ENCODE measurements at regions not wholly inside any gene's neighbourhood (a gene's known extent, or its start where the extent isn't known, plus 50 kb on each side); places are given as distances from the start of the nearest gene placed in this dataset.

DNA sequence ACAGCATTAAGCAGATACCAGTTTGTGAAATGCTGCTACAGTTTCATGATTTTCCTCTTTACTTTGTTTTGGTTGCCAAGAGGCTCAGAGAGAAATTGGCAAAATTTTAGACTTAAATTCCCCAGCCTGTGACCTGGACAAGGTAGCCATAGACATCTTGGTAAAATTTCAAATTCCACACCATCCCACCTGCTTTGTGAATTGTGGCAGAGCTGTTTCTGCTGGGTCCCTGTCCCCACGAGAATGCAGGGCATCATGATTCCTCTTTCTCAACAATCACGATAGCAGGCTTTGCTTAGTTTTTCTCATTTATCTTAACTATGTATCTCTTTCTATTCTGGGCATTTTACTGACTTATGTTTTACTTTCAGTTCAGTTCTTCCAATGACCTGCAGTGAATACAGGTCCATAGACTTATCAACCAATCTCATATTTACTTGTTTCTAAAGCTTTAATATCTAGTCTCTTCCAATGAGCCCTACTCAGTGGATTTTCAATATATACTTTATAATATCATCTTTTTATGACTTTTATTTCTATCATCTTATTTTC is 351.6 kb downstream of the SOCS6 start:
- FAIRE-seq = no peak
- Histone ChIP-seq H3K9me1 (ENCODE audit: control insufficient read depth, extremely low read depth, insufficient read depth, low read length) (no peaks in the 10 kb centered on the region), H3K4me3 (ENCODE audit: control insufficient read depth in 2 of 3, extremely low read depth in 1 of 3, insufficient read depth in 2 of 3, low read depth in 1 of 3, low read length in 3 of 3) (no peak overlapping the region), H3K79me2 (ENCODE audit: control insufficient read depth, insufficient read depth, low read length) (no peaks in the 10 kb centered on the region), H3K4me1 (ENCODE audit: control insufficient read depth, extremely low read depth, insufficient read depth, low read length) (no peaks in the 10 kb centered on the region), H3K9ac (ENCODE audit: control insufficient read depth, extremely low read depth, insufficient read depth, low read length) (no peak overlapping the region), H4K20me1 (ENCODE audit: control insufficient read depth, extremely low read depth, insufficient read depth, low read length) (no peaks in the 10 kb centered on the region), H2AFZ (ENCODE audit: control insufficient read depth, low read length) (no peak overlapping the region), H3K4me2 (ENCODE audit: control insufficient read depth, extremely low read depth, insufficient read depth, low read depth, low read length) (no peak overlapping the region), H3K27me3 (ENCODE audit: control insufficient read depth, extremely low read depth, insufficient read depth, low read length) (no peaks in the 10 kb centered on the region), H3K36me3 (ENCODE audit: control insufficient read depth in 2 of 2, extremely low read depth in 1 of 2, insufficient read depth in 2 of 2, low read length in 2 of 2) (no peaks in the 10 kb centered on the region), H3K9me3 (ENCODE audit: control insufficient read depth, low read depth, low read length) (no peaks in the 10 kb centered on the region), H3K27ac (ENCODE audit: control insufficient read depth, insufficient read depth, low read length) (no peak overlapping the region)
- no peak for TF ChIP-seq EZH2 (IDR thresholded peaks at IDR 0.05; ENCODE audit: low read length)
- TF ChIP-seq, protein P1, sequence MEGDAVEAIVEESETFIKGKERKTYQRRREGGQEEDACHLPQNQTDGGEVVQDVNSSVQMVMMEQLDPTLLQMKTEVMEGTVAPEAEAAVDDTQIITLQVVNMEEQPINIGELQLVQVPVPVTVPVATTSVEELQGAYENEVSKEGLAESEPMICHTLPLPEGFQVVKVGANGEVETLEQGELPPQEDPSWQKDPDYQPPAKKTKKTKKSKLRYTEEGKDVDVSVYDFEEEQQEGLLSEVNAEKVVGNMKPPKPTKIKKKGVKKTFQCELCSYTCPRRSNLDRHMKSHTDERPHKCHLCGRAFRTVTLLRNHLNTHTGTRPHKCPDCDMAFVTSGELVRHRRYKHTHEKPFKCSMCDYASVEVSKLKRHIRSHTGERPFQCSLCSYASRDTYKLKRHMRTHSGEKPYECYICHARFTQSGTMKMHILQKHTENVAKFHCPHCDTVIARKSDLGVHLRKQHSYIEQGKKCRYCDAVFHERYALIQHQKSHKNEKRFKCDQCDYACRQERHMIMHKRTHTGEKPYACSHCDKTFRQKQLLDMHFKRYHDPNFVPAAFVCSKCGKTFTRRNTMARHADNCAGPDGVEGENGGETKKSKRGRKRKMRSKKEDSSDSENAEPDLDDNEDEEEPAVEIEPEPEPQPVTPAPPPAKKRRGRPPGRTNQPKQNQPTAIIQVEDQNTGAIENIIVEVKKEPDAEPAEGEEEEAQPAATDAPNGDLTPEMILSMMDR (optimal IDR thresholded peaks at IDR 0.05 in 1 of 3, IDR thresholded peaks at IDR 0.05 in 1 of 3, conservative IDR thresholded peaks at IDR 0.05 in 1 of 3; ENCODE audit: extremely low read depth in 1 of 3, insufficient read depth in 2 of 3, low read length in 3 of 3) = no peak
- dilution Hi-C loops (cut with MboI; ENCODE audit: extremely low pct_ligation_motif_present, low sequenced_read_pairs) = no loop called here
- DNase-seq (ENCODE audit: low read depth, low spot score) = no peak

DNA sequence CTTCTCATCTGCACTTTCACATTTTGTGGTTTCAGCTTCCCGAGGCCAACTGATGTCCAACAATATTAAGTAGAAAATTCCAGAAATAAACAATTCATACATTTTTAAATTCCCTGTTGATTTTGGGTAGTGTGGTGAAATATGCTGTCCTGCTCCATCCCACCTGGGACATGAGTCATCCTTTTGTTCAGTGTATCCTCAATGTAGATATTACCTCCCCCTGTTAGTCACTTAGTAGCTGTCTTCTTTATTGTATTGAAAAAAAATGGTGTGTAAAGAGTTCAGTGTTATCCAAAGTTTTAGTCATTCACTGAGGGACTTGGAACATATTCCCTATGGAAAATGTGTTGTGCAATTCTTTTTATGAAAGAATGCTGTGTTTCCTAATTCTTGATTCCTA is 348.1 kb downstream of the SOCS6 start:
- Histone ChIP-seq H3K27me3 (ENCODE audit: control insufficient read depth, extremely low read depth, insufficient read depth, low read length) (no peaks in the 10 kb centered on the region), H3K36me3 (ENCODE audit: control insufficient read depth in 2 of 2, extremely low read depth in 1 of 2, insufficient read depth in 2 of 2, low read length in 2 of 2) (no peaks in the 10 kb centered on the region), H3K4me3 (ENCODE audit: control insufficient read depth in 2 of 3, extremely low read depth in 1 of 3, insufficient read depth in 2 of 3, low read depth in 1 of 3, low read length in 3 of 3) (no peak overlapping the region), H3K9ac (ENCODE audit: control insufficient read depth, extremely low read depth, insufficient read depth, low read length) (no peak overlapping the region), H3K9me1 (ENCODE audit: control insufficient read depth, extremely low read depth, insufficient read depth, low read length) (no peaks in the 10 kb centered on the region), H2AFZ (ENCODE audit: control insufficient read depth, low read length) (no peak overlapping the region), H3K4me1 (ENCODE audit: control insufficient read depth, extremely low read depth, insufficient read depth, low read length) (no peaks in the 10 kb centered on the region), H3K9me3 (ENCODE audit: control insufficient read depth, low read depth, low read length) (no peaks in the 10 kb centered on the region), H3K79me2 (ENCODE audit: control insufficient read depth, insufficient read depth, low read length) (no peaks in the 10 kb centered on the region), H4K20me1 (ENCODE audit: control insufficient read depth, extremely low read depth, insufficient read depth, low read length) (no peaks in the 10 kb centered on the region), H3K4me2 (ENCODE audit: control insufficient read depth, extremely low read depth, insufficient read depth, low read depth, low read length) (no peak overlapping the region), H3K27ac (ENCODE audit: control insufficient read depth, insufficient read depth, low read length) (no peak overlapping the region)
- no peak for FAIRE-seq
- TF ChIP-seq EZH2 (IDR thresholded peaks at IDR 0.05; ENCODE audit: low read length) = no peak
- TF ChIP-seq, protein P1 (optimal IDR thresholded peaks at IDR 0.05 in 1 of 3, IDR thresholded peaks at IDR 0.05 in 1 of 3, conservative IDR thresholded peaks at IDR 0.05 in 1 of 3; ENCODE audit: extremely low read depth in 1 of 3, insufficient read depth in 2 of 3, low read length in 3 of 3) = no peak
- dilution Hi-C loops (cut with MboI; ENCODE audit: extremely low pct_ligation_motif_present, low sequenced_read_pairs) = no loop called here
- DNase-seq (ENCODE audit: low read depth, low spot score) = no peak
